Right atrium auricular region (tissue), 2 donors: ENCODE measurements at regions not wholly inside any gene's neighbourhood (a gene's known extent, or its start where the extent isn't known, plus 50 kb on each side); places are given as distances from the start of the nearest gene placed in this dataset.
A peak's percentile ranks its signal among the peaks of the same experiment; 100 is the strongest.
"Not testable (repeated sequence)": the region's sequence is repeated elsewhere in the genome, so short reads cannot be mapped to it uniquely, and the experiment has no call there.

Source experiments
- DNase-seq: peaks from one replicate; pipeline ENCODE4 v3.0.0-alpha.2; 2019; ENCODE audit warnings: low spot score
- H3K27ac ChIP-seq, 2 donors: fragments of 200-600 bp; sonication (generic); 1 replicate in 1 of 2; 2 replicates in 1 of 2; pipeline ENCODE4 v1.5.1; 2016 to 2019
- H3K27me3 ChIP-seq, 2 donors: fragments of 200-600 bp; sonication (generic); one replicate each; pipeline versions ENCODE4 v1.5.1 to v1.6.0; 2017 to 2019
- H3K36me3 ChIP-seq: fragments of 200-600 bp; sonication (generic); one replicate; pipeline ENCODE4 v1.5.1; 2016
- H3K4me1 ChIP-seq, 2 donors: fragments of 200-600 bp; sonication (generic); one replicate each; pipeline versions ENCODE4 v1.5.1 to v1.6.0; 2017 to 2019
- H3K4me3 ChIP-seq, 2 donors: fragments of 200-600 bp; sonication (generic); 1 replicate in 1 of 2; 2 replicates in 1 of 2; pipeline ENCODE4 v1.5.1; 2017 to 2019; ENCODE audit warnings: mild to moderate bottlenecking in 1 of 2, moderate library complexity in 1 of 2
- H3K9me3 ChIP-seq, 2 donors: fragments of 200-600 bp; sonication (generic); one replicate each; pipeline ENCODE4 v1.5.1; 2019
- TF ChIP-seq, protein P1 (sequence below), 2 donors: fragments of 200-600 bp; sonication (generic); IDR thresholded peaks; one replicate each; pipeline ENCODE4 v1.5.1; 2019; ENCODE audit warnings: antibody characterized with exemption in 2 of 2

DNA sequence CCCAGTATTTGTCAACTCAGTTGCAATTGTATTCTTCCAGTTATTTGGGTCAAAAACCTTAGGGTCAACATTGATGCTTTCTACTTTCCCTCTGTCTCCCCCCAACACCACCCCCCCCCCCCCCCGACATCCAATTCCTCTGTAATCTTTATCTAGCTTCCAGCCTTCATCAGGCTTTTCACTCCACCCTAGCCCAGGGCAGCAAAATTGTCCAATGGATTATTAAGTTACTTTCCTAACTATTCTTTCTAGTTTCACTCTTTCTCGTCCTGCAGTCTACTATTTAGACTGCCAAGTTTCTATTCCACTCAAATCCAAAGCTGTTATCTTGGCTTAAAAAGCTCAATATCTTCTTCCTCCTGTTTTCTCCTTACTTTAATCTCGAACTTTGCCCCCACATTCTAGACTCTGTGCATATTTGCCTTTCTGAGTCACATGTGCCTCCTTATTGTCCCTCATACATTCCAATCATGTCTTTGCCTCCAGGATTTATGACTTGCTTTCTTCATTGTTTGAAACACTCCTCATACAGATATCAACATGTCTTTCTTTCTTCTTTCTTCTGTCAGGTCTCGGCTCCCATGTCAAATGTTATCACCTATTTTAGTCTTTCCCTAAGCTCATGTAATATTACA, 196.6 kb upstream of the TMEM196 start:
- DNase-seq = no peak
- TF ChIP-seq, protein P1, sequence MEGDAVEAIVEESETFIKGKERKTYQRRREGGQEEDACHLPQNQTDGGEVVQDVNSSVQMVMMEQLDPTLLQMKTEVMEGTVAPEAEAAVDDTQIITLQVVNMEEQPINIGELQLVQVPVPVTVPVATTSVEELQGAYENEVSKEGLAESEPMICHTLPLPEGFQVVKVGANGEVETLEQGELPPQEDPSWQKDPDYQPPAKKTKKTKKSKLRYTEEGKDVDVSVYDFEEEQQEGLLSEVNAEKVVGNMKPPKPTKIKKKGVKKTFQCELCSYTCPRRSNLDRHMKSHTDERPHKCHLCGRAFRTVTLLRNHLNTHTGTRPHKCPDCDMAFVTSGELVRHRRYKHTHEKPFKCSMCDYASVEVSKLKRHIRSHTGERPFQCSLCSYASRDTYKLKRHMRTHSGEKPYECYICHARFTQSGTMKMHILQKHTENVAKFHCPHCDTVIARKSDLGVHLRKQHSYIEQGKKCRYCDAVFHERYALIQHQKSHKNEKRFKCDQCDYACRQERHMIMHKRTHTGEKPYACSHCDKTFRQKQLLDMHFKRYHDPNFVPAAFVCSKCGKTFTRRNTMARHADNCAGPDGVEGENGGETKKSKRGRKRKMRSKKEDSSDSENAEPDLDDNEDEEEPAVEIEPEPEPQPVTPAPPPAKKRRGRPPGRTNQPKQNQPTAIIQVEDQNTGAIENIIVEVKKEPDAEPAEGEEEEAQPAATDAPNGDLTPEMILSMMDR (IDR thresholded peaks at IDR 0.05) = no peak
- H3K27ac ChIP-seq = no peak overlapping the region
- H3K9me3 ChIP-seq = no peaks in the 10 kb centered on the region
- no peaks in the 10 kb centered on the region for H3K36me3 ChIP-seq
- H3K4me1 ChIP-seq = no peaks in the 10 kb centered on the region
- H3K4me3 ChIP-seq = no peak overlapping the region
- H3K27me3 ChIP-seq = no peaks in the 10 kb centered on the region

DNA sequence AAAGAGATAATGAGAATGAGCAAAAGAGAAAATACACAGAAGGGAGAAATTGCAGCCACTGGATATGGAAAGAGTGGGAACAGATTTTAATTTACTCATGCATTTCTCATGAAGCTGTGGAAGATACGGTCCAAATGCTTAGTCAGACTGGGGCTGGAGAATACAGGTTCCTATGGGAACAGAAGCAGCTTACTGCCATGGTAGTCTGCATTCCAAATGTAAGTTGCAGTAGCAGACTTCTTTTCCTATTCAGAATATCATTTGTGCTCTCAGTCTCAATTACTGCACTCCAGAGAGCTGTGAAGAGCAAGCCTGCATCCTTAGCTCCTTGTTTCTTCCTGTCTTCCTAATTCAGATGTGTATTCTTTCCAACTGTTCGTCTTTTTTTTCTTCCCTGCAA, 190.8 kb upstream of the TMEM196 start:
- H3K27me3 ChIP-seq = no peaks in the 10 kb centered on the region
- peak overlapping the region in 1 of 2 donors; percentile 5 for H3K27ac ChIP-seq
- DNase-seq = no peak
- no peak overlapping the region for H3K4me3 ChIP-seq
- H3K9me3 ChIP-seq = no peaks in the 10 kb centered on the region
- TF ChIP-seq, protein P1 (IDR thresholded peaks at IDR 0.05) = no peak
- H3K36me3 ChIP-seq = no peaks in the 10 kb centered on the region
- H3K4me1 ChIP-seq = no peaks in the 10 kb centered on the region

DNA sequence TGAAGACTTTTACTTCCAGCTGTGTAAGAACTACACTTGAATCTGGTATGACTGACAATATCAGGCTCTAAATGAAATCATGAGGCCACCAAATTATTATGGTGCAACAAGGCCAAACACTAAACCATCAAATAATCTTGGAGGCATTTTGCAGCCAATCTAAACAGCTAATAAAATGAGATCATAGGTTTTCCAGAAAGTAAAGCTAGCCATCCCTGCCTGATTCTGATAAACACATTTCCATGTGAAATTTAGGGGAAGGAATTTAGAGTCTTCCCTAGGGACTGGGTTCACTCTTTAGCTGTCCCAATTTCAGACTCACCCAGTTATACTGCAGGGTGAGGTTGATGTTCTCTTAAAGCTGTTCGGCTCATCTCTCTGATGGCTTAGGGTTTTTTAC, 190.3 kb upstream of the TMEM196 start:
- peak overlapping the region in 1 of 2 donors; percentile 5 for H3K27ac ChIP-seq

DNA sequence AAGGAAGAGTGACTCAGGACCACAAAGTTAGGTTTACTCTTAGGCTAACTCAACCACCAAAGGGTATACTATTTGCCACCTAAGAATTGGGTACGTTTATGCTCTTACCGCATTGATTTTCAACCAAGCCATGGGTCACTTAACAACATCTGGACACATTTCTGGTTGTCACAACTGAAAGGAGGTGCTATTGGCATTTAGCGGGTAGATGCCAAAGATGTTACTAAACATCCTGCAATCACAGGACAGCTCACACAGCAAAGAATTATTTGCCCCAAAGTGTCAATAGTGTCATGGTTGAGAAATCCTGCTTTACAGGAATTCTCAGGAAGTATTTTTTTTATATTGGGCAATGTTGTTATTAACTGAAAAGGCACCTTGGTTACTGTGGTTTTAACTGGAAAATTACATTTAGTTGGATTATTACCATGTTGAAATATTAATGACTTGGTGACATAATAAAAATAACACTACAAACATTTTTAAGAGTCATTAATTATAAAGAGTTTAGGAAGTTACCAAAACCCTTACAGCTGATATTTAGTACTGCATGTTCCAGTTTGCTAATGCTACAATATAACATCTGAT, 185.0 kb upstream of the TMEM196 start:
- H3K4me3 ChIP-seq = no peak overlapping the region
- peaks cover 0 to 5% of the 10 kb centered on the region in 2 donors for H3K9me3 ChIP-seq
- TF ChIP-seq, protein P1 (IDR thresholded peaks at IDR 0.05) = no peak
- no peak for DNase-seq
- no peak overlapping the region for H3K27ac ChIP-seq
- H3K36me3 ChIP-seq = no peaks in the 10 kb centered on the region
- H3K27me3 ChIP-seq = no peaks in the 10 kb centered on the region
- no peaks in the 10 kb centered on the region for H3K4me1 ChIP-seq

More for the DNA sequence above, 190.3 kb upstream of the TMEM196 start:
- Histone ChIP-seq H3K36me3 (no peaks in the 10 kb centered on the region), H3K9me3 (no peaks in the 10 kb centered on the region), H3K4me1 (no peaks in the 10 kb centered on the region), H3K4me3 (no peak overlapping the region), H3K27me3 (no peaks in the 10 kb centered on the region)
- TF ChIP-seq, protein P1 (IDR thresholded peaks at IDR 0.05) = no peak
- DNase-seq = no peak

DNA sequence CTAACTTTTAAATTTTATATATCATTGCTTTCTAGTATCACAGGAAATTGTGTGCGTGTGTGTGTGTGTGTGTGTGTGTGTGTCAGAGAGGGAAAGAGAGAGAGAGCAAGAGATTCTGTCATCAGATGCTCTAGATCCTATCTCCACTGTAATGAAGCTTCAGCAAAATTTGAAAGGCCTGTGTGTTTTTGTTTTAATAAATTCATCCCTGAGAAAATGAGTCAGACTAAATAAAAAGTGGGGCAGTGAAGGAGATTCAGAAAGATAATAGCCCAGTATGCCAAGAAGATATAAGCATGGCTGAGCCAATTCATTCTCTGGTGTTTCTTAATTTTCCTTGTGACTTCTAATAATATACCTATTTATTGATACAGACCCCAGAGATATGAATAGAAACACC, 184.2 kb upstream of the TMEM196 start:
- DNase-seq = no peak
- H3K36me3 ChIP-seq = no peaks in the 10 kb centered on the region
- H3K9me3 ChIP-seq = peaks cover 0 to 5% of the 10 kb centered on the region in 2 donors
- no peaks in the 10 kb centered on the region for H3K4me1 ChIP-seq
- no peak overlapping the region for H3K4me3 ChIP-seq
- no peak overlapping the region for H3K27ac ChIP-seq
- TF ChIP-seq, protein P1 (IDR thresholded peaks at IDR 0.05) = no peak
- H3K27me3 ChIP-seq = no peaks in the 10 kb centered on the region

DNA sequence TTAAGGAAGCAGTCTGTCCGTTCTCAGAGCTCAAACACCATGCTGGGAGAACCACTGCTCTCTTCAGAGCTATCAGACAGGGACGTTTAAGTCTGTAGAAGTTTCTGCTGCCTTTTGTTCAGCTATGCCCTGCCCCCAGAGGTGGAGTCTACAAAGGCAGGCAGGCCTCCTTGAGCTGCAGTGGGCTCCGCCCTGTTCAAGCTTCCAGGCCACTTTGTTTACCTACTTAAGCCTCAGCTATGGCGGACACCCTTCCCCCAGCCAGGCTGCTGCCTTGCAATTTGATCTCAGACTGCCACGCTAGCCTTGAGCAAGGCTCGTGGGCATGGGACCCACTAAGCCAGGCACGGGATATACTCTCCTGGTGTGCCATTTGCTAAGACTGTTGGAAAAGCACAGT, 180.7 kb upstream of the TMEM196 start:
- not testable (repeated sequence) for H3K36me3 ChIP-seq, H3K27ac ChIP-seq, DNase-seq, H3K9me3 ChIP-seq, H3K4me1 ChIP-seq, H3K4me3 ChIP-seq, H3K27me3 ChIP-seq

DNA sequence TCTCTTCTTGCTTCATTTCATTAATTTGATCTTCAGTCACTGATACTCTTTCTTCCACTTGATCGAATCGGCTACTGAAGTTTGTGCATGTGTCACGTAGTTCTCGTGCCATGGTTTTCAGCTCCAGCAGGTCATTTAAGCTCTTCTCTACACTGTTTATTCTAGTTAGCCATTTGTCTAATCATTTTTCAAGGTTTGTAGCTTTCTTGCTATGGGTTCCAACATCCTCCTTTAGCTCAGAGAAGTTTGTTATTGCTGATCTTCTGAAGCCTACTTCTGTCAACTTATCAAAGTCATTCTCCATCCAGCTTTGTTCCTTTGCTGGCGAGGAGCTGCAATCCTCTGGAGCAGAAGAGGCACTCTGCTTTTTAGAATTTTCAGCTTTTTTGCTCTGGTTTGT, 180.0 kb upstream of the TMEM196 start:
- H3K4me3 ChIP-seq, H3K9me3 ChIP-seq: not testable (repeated sequence)

More for the DNA sequence above, 180.0 kb upstream of the TMEM196 start:
- not testable (repeated sequence) for H3K27ac ChIP-seq, H3K4me1 ChIP-seq, DNase-seq, H3K27me3 ChIP-seq, H3K36me3 ChIP-seq
